ENCODE measurements at regions not wholly inside any gene's neighbourhood (a gene's known extent, or its start where the extent isn't known, plus 50 kb on each side); places are given as distances from the start of the nearest gene placed in this dataset.

GRCh38 chr13:76516013-76516412, 370.2 kb downstream of the KCTD12 start:
- H4K20me1 ChIP-seq (ENCODE audit: control insufficient read depth, insufficient read depth, insufficient read length) = no peaks in the 10 kb centered on the region
- WGBS (ENCODE audit: extremely low coverage, insufficient read length, low lambda C conversion rate) = no CpG with 5 or more reads among the region's 1 CpG
- no peak overlapping the region for H3K56ac ChIP-seq (ENCODE audit: insufficient read length, low read depth, low read length)
- H3K27ac ChIP-seq (ENCODE audit: insufficient read length, low read depth, low read length) = no peak overlapping the region
- H3K9ac ChIP-seq (ENCODE audit: extremely low read depth, insufficient read length, low read length) = no peak overlapping the region
- no peak overlapping the region for H2BK12ac ChIP-seq (ENCODE audit: insufficient read length, low read depth, low read length)
- H3K23me2 ChIP-seq (ENCODE audit: insufficient read length, low read depth, low read length, poor library complexity, severe bottlenecking) = no peaks in the 10 kb centered on the region
- no peak overlapping the region for H2BK20ac ChIP-seq (ENCODE audit: low read depth, low read length, poor library complexity, severe bottlenecking)
- no peaks in the 10 kb centered on the region for H3K27me3 ChIP-seq (ENCODE audit: insufficient read depth, low read length)
- H2BK120ac ChIP-seq (ENCODE audit: low read depth, low read length, poor library complexity, severe bottlenecking) = no peak overlapping the region
- H3K23ac ChIP-seq (ENCODE audit: insufficient read length, low read depth, low read length) = no peak overlapping the region
- H3K9me3 Mint-ChIP-seq = no peaks in the 10 kb centered on the region
- no peak overlapping the region for H3T11ph ChIP-seq (ENCODE audit: low read length)
- H3K27me3 Mint-ChIP-seq (ENCODE audit: low read depth) = no peaks in the 10 kb centered on the region
- no peak overlapping the region for H4K5ac ChIP-seq (ENCODE audit: insufficient read length, low read depth, low read length)
- no peak overlapping the region for H3K4me3 Mint-ChIP-seq
- no peak overlapping the region for H2AK5ac ChIP-seq (ENCODE audit: insufficient read length, low read length)
- no peak overlapping the region for H4K91ac ChIP-seq (ENCODE audit: insufficient read length, low read depth, low read length)
- no peaks in the 10 kb centered on the region for H3K79me1 ChIP-seq (ENCODE audit: insufficient read depth, low read depth, low read length, poor library complexity, severe bottlenecking)
- H2AFZ ChIP-seq (ENCODE audit: low read length) = no peak overlapping the region
- H3K27ac Mint-ChIP-seq = no peak overlapping the region
- no peak overlapping the region for H2BK15ac ChIP-seq (ENCODE audit: low read depth, low read length)
- no peak overlapping the region for H3K14ac ChIP-seq (ENCODE audit: insufficient read depth, low read length)
- no peak overlapping the region for H3K4ac ChIP-seq (ENCODE audit: low read depth, low read length)
- H3K36me3 Mint-ChIP-seq (ENCODE audit: insufficient read depth in 1 of 3, low read depth in 3 of 3) = no peaks in the 10 kb centered on the region
- H3K4me1 Mint-ChIP-seq = peaks cover 22 to 23% of the 10 kb centered on the region in 2 experiments
- H4K8ac ChIP-seq (replicated peaks; ENCODE audit: insufficient read length, low read depth, low read length) = no peak overlapping the region
- no peak for TF ChIP-seq CTCF (conservative IDR thresholded peaks at IDR 0.05)
- no peak overlapping the region for H3K4me2 ChIP-seq (ENCODE audit: insufficient read depth, insufficient read length, low read length)
- DNase-seq = no peak
- no peak overlapping the region for H2BK5ac ChIP-seq (ENCODE audit: insufficient read length, low read length)
- no peaks in the 10 kb centered on the region for H3K79me2 ChIP-seq (ENCODE audit: insufficient read depth, low read length)
- H3K18ac ChIP-seq (ENCODE audit: insufficient read length, low read depth, low read length) = no peak overlapping the region
- H3K4me1 ChIP-seq (ENCODE audit: insufficient read depth, low read length) = peaks cover 6% of the 10 kb centered on the region; the same call in 1 of the 2 replicates
- H3K9me3 ChIP-seq (ENCODE audit: control insufficient read depth, low read depth, low read length) = no peaks in the 10 kb centered on the region
